Activated T-helper 2 cell treated with anti-CD3 and anti-CD28 coated beads, Interferon-gamma antibody, Interleukin-2, Interleukin-4, amounts not matched to agents 10 μg/mL and 5 μg/mL and 100 μg/mL, durations not matched to agents 14 hours and 24 hours and 36 hours (primary cell): ENCODE measurements at regions not wholly inside any gene's neighbourhood (a gene's known extent, or its start where the extent isn't known, plus 50 kb on each side); places are given as distances from the start of the nearest gene placed in this dataset.

Experiments used
- DNase-seq: peaks from one replicate; pipeline ENCODE4 v3.0.0; 2021; ENCODE audit warnings: low spot score
- H3K27ac Mint-ChIP-seq: one replicate; pipeline ENCODE4 v1.8.0; 2021; ENCODE audit warnings: mixed read lengths
- H3K27me3 Mint-ChIP-seq: one replicate; pipeline ENCODE4 v1.8.0; 2021; ENCODE audit warnings: low read depth, mixed read lengths
- H3K36me3 Mint-ChIP-seq: one replicate; pipeline ENCODE4 v1.8.0; 2021; ENCODE audit warnings: low read depth, mixed read lengths
- H3K4me1 Mint-ChIP-seq: one replicate; pipeline ENCODE4 v1.8.0; 2021; ENCODE audit warnings: low read depth, mixed read lengths
- H3K4me3 Mint-ChIP-seq: one replicate; pipeline ENCODE4 v1.8.0; 2021; ENCODE audit warnings: low read depth, mild to moderate bottlenecking, moderate library complexity, mixed read lengths
- H3K9me3 Mint-ChIP-seq: one replicate; pipeline ENCODE4 v1.8.0; 2021; ENCODE audit warnings: mixed read lengths
- intact Hi-C: fragments of 100-400 bp; cut with micrococcal nuclease; formaldehyde crosslinking; loops from one replicate; pipeline ENCODE4 v1.15.1; 2023

DNA sequence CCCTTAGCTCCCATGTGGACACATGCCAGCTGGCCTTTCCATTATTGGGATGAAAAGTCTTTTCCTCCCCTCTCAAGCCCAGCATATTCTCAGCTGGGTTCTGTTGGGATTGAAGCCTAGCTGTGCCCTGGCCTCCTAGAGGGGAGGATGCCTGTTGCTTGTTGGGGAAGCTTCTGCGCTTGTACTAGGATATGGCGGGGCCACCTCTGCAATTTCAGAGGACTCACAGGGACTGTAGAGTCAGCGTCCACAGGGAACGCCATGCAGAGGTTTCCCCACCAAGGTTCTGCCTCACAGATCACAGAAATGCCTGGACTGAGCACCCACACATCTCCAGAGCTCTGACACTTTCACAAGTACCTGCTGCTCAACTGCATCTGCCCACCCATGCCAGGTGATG is 288.7 kb upstream of the FOXQ1 start:
- Mint-ChIP-seq H3K9me3 (peaks cover 5% of the 10 kb centered on the region), H3K27ac (no peak overlapping the region), H3K4me1 (no peaks in the 10 kb centered on the region), H3K4me3 (no peak overlapping the region), H3K27me3 (peaks cover 2% of the 10 kb centered on the region), H3K36me3 (no peaks in the 10 kb centered on the region)
- no peak for DNase-seq
- intact Hi-C loops = no loop called here

DNA sequence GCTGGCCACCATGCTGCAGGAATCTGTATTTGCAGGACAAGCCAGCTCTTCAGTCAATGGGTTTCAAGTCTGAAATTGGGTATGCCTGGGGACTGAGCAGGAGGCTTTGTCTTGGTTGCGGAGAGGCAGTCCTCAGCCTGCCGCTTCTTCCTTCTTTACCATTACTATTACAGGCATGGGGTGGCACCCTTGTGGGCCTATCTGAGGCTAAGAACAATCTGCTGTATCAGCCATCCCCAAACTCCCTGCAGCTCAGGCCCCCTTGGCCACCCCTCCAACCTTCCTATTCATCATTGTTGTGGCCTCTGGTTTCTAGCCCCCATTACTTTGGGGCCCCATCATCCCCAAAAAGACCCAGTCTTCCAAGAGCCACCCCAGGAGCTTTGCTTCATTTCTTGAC is 289.2 kb upstream of the FOXQ1 start:
- no peak for DNase-seq
- Mint-ChIP-seq H3K27me3 (peaks cover 2% of the 10 kb centered on the region), H3K36me3 (no peaks in the 10 kb centered on the region), H3K4me3 (no peak overlapping the region), H3K27ac (no peak overlapping the region), H3K4me1 (no peaks in the 10 kb centered on the region), H3K9me3 (peaks cover 5% of the 10 kb centered on the region)
- intact Hi-C loops = no loop called here

GRCh38 chr6:1020837-1021236 is 291.1 kb upstream of the FOXQ1 start:
- peaks cover 4% of the 10 kb centered on the region for H3K27me3 Mint-ChIP-seq

GRCh38 chr6:1020133-1020532 is 291.8 kb upstream of the FOXQ1 start:
- Mint-ChIP-seq H3K4me1 (no peaks in the 10 kb centered on the region), H3K27me3 (peaks cover 4% of the 10 kb centered on the region), H3K36me3 (no peaks in the 10 kb centered on the region), H3K4me3 (no peak overlapping the region), H3K27ac (no peak overlapping the region), H3K9me3 (peaks cover 5% of the 10 kb centered on the region)
- no peak for DNase-seq
- intact Hi-C loops = no loop called here

More at GRCh38 chr6:1020837-1021236, 291.1 kb upstream of the FOXQ1 start:
- no peak for DNase-seq
- Mint-ChIP-seq H3K27ac (no peak overlapping the region), H3K9me3 (peaks cover 5% of the 10 kb centered on the region), H3K4me3 (no peak overlapping the region), H3K4me1 (no peaks in the 10 kb centered on the region), H3K36me3 (no peaks in the 10 kb centered on the region)
- intact Hi-C loops = no loop called here

DNA sequence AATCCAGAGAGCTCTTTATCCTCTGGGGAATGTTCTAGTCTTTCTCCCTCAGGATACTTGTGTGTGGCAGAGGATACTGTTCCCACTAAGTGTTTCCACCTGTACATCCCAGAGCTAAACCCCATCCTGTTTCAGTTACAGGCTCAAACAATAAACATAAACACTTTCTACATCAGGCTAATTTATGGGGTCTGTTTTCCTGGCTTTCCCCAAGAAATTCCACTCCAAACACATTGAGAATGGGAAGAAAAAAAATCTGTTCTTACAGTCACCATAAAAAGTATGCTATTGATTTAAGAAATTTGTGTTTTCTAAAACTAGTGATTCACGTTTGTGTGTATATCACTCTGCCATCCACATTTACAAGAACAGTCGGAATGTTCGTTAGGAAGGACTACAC is 293.9 kb upstream of the FOXQ1 start:
- H3K27me3 Mint-ChIP-seq = peaks cover 6% of the 10 kb centered on the region
- H3K9me3 Mint-ChIP-seq = peaks cover 5% of the 10 kb centered on the region
- no peak for DNase-seq
- no peak overlapping the region for H3K4me3 Mint-ChIP-seq
- no peaks in the 10 kb centered on the region for H3K36me3 Mint-ChIP-seq
- no peak overlapping the region for H3K27ac Mint-ChIP-seq
- intact Hi-C loops = no loop called here
- H3K4me1 Mint-ChIP-seq = no peaks in the 10 kb centered on the region

DNA sequence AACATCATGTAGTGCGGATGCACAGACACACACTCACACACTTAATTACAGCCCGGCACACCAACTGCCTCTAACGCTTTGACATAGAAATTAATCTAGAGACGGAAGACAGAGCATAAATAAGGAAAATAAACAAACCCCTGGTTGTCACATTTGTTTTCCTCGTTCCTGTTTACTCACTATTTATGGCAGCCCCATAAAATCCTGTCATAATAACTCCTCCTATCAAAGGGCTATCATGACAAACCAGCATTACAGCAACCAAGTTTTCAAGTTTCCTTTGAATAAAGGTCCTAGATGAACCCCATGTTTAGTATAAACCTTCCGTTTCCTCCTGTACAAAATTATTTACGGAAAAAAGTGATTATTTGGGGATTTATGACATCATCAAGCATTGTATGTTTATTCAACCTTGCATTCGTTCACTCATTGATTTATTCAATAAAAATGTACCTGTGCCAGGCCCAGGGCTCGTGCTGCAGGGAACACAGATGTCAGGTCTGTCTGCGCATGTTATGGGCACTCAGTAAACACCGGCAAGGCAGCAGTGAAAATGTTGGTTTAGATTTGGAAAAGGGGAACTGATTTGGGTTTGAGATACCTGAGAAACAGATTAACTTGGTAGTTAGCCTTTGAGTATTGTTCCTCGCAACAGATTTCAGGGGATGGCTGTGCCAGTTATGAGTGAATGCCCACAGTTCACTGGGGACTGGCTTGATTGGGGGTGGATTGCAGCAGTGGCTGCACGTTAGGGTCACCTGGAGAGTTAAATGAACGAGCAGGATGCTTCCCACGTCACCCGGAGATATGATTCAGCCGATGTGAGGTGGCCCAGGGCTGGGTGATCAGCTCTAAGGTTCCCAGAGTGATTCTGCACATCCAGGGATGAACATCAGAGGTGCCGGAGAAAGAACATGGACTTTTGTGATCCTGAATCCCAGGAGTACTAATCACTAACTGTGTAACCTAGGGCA is 295.3 kb upstream of the FOXQ1 start:
- Mint-ChIP-seq H3K9me3 (peaks cover 1% of the 10 kb centered on the region), H3K27me3 (peaks cover 6% of the 10 kb centered on the region), H3K36me3 (no peaks in the 10 kb centered on the region), H3K4me3 (no peak overlapping the region), H3K4me1 (no peaks in the 10 kb centered on the region), H3K27ac (no peak overlapping the region)
- no peak for DNase-seq
- intact Hi-C loops = no loop called here

DNA sequence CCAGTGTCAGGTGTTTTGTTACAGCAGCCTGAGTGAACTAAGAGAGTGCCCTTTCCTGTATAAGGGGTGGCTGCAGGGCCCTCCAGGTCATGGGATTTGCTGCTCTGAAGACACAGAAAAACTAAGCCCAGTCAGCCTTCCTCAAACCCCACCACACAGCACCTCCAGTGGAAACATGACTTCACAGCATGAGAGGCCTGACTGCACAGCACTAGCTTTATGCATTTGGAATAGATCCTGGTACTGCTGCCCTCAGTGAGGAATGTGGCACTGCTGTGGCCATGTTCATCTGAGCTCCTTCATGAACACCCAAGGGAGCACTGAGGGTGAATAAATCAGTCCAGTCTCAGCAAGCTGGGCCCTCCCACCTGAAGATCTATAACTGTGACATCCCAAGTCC is 296.1 kb upstream of the FOXQ1 start:
- H3K9me3 Mint-ChIP-seq = no peaks in the 10 kb centered on the region
- H3K27me3 Mint-ChIP-seq = peaks cover 6% of the 10 kb centered on the region
- H3K4me3 Mint-ChIP-seq = no peak overlapping the region
- H3K36me3 Mint-ChIP-seq = no peaks in the 10 kb centered on the region
- DNase-seq = no peak
- H3K4me1 Mint-ChIP-seq = no peaks in the 10 kb centered on the region
- intact Hi-C loops = no loop called here
- H3K27ac Mint-ChIP-seq = no peak overlapping the region

- Mint-ChIP-seq H3K27me3 (peaks cover 6% of the 10 kb centered on the region), H3K4me3 (no peak overlapping the region)
Observed at GRCh38 chr6:1014431-1014807, 297.5 kb upstream of the FOXQ1 start.

DNA sequence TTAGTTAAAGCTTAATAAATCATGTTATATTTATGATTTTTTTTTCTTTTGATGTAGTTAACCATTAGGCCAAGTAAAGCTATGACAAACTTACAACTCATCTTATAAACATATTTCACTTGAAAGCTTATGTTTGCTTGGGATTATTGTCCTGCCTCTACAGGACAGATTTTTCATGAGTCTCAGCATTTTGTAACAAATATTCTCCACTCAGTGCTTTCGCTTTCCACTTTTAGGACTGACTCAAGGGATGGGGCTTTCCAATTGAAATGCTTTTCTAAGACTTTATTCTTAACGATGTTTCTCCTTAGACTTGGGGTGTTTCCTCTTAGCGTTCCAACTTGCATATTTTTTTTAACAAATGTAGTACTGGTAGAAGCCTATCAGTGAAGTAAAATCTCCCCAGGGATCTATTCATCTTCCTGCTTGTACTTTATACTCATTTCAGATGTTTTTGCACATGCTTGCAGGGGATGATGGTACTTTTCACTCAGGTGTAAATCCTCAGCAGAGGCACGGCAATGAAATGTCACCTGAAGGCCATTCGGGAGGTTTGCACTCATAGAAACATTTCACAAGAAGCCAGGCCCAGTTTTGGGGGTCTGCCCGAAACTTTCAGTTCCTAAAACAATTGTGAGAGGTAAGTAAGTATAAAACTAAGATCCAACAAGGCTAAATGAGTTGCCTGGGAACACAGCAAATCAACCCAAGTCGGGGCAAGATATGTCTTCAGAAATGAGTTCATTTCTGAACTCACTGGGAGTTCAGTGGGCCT is 298.1 kb upstream of the FOXQ1 start:
- H3K4me1 Mint-ChIP-seq = no peaks in the 10 kb centered on the region
- H3K9me3 Mint-ChIP-seq = no peaks in the 10 kb centered on the region
- peaks cover 6% of the 10 kb centered on the region for H3K27me3 Mint-ChIP-seq
- no peak for DNase-seq
- no peak overlapping the region for H3K4me3 Mint-ChIP-seq
- no peaks in the 10 kb centered on the region for H3K36me3 Mint-ChIP-seq
- no peak overlapping the region for H3K27ac Mint-ChIP-seq
- intact Hi-C loops = no loop called here

More at GRCh38 chr6:1014431-1014807, 297.5 kb upstream of the FOXQ1 start:
- Mint-ChIP-seq H3K9me3 (no peaks in the 10 kb centered on the region), H3K4me1 (no peaks in the 10 kb centered on the region), H3K27ac (no peak overlapping the region), H3K36me3 (no peaks in the 10 kb centered on the region)
- intact Hi-C loops = no loop called here
- no peak for DNase-seq

GRCh38 chr6:1009103-1009502 is 302.8 kb upstream of the FOXQ1 start:
- Mint-ChIP-seq H3K4me3 (no peak overlapping the region), H3K36me3 (no peaks in the 10 kb centered on the region), H3K27me3 (peaks cover 2% of the 10 kb centered on the region), H3K9me3 (no peaks in the 10 kb centered on the region), H3K27ac (no peak overlapping the region), H3K4me1 (no peaks in the 10 kb centered on the region)
- intact Hi-C loops = no loop called here
- DNase-seq = no peak

GRCh38 chr6:1007159-1007558 is 304.7 kb upstream of the FOXQ1 start:
- Mint-ChIP-seq H3K27ac (no peak overlapping the region), H3K4me3 (no peak overlapping the region), H3K9me3 (no peaks in the 10 kb centered on the region), H3K4me1 (no peaks in the 10 kb centered on the region), H3K27me3 (no peaks in the 10 kb centered on the region), H3K36me3 (no peaks in the 10 kb centered on the region)
- DNase-seq = no peak
- intact Hi-C loops = no loop called here

- intact Hi-C loops = no loop called here
Observed at GRCh38 chr6:1004885-1005630, 306.8 kb upstream of the FOXQ1 start.

More at GRCh38 chr6:1004885-1005630, 306.8 kb upstream of the FOXQ1 start:
- no peak overlapping the region for H3K27ac Mint-ChIP-seq
- H3K4me3 Mint-ChIP-seq = no peak overlapping the region
- no peaks in the 10 kb centered on the region for H3K9me3 Mint-ChIP-seq
- H3K4me1 Mint-ChIP-seq = no peaks in the 10 kb centered on the region
- H3K27me3 Mint-ChIP-seq = no peaks in the 10 kb centered on the region
- no peak for DNase-seq
- no peaks in the 10 kb centered on the region for H3K36me3 Mint-ChIP-seq
